ENCODE measurements at regions not wholly inside any gene's neighbourhood (a gene's known extent, or its start where the extent isn't known, plus 50 kb on each side); places are given as distances from the start of the nearest gene placed in this dataset.

DNA sequence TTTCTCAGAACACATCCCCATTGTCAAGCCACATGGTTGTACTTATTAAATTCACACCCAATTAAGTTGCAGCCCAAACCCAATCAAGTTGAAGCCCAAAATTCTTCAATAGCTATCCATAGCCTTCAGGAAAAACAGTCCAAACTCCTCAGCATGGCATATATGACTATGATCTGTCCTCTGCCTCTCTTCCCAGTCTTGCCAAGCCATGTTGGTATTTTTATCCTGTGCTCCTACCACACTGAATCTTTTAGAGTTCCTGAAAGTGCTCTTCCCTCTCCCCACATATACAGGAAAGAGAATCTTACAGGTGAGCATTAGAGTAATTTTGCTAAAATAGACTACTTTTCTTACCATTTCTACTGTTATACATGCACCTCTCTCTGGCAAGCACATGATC, 834.9 kb downstream of the RPS29 start:
- Histone ChIP-seq H3K9ac (ENCODE audit: low read depth in 1 of 2, low read length in 2 of 2) (no peak overlapping the region), H3K36me3 (ENCODE audit: control insufficient read depth in 4 of 4, insufficient read depth in 3 of 4, low read depth in 1 of 4, low read length in 3 of 4) (no peaks in the 10 kb centered on the region), H3K4me1 (ENCODE audit: control insufficient read depth in 4 of 4, insufficient read depth in 4 of 4, low read length in 3 of 4) (no peaks in the 10 kb centered on the region), H3K9me3 (ENCODE audit: control insufficient read depth in 4 of 4, low read length in 3 of 4) (no peaks in the 10 kb centered on the region), H3K4me3 (ENCODE audit: low read depth in 1 of 3, low read length in 3 of 3) (no peak overlapping the region), H3K27ac (ENCODE audit: low read depth in 1 of 2, low read length in 2 of 2) (no peak overlapping the region), H3K27me3 (ENCODE audit: control insufficient read depth in 4 of 4, insufficient read depth in 4 of 4, low read length in 3 of 4) (no peaks in the 10 kb centered on the region)
- TF ChIP-seq EGR1 (IDR thresholded peaks at IDR 0.05; ENCODE audit: low read depth in 2 of 2) = no peak
- TF ChIP-seq, protein P1, sequence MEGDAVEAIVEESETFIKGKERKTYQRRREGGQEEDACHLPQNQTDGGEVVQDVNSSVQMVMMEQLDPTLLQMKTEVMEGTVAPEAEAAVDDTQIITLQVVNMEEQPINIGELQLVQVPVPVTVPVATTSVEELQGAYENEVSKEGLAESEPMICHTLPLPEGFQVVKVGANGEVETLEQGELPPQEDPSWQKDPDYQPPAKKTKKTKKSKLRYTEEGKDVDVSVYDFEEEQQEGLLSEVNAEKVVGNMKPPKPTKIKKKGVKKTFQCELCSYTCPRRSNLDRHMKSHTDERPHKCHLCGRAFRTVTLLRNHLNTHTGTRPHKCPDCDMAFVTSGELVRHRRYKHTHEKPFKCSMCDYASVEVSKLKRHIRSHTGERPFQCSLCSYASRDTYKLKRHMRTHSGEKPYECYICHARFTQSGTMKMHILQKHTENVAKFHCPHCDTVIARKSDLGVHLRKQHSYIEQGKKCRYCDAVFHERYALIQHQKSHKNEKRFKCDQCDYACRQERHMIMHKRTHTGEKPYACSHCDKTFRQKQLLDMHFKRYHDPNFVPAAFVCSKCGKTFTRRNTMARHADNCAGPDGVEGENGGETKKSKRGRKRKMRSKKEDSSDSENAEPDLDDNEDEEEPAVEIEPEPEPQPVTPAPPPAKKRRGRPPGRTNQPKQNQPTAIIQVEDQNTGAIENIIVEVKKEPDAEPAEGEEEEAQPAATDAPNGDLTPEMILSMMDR (IDR thresholded peaks at IDR 0.05; ENCODE audit: low read depth, low read length, missing input control) = no peak
- no peak for TF ChIP-seq JUND (IDR thresholded peaks at IDR 0.05)
- no peak for TF ChIP-seq FOXA2 (IDR thresholded peaks at IDR 0.05)
- no peak for TF ChIP-seq RXRA (IDR thresholded peaks at IDR 0.05)
- no peak for TF ChIP-seq RAD21 (IDR thresholded peaks at IDR 0.05)
- TF ChIP-seq FOXA1 (IDR thresholded peaks at IDR 0.05) = no peak
- TF ChIP-seq HNF4A (conservative IDR thresholded peaks at IDR 0.05) = no peak
- no peak for TF ChIP-seq GABPA (IDR thresholded peaks at IDR 0.05 in 1 of 2, conservative IDR thresholded peaks at IDR 0.05 in 1 of 2)
- no peak for TF ChIP-seq SP1 (IDR thresholded peaks at IDR 0.05)
- TF ChIP-seq, protein P2, sequence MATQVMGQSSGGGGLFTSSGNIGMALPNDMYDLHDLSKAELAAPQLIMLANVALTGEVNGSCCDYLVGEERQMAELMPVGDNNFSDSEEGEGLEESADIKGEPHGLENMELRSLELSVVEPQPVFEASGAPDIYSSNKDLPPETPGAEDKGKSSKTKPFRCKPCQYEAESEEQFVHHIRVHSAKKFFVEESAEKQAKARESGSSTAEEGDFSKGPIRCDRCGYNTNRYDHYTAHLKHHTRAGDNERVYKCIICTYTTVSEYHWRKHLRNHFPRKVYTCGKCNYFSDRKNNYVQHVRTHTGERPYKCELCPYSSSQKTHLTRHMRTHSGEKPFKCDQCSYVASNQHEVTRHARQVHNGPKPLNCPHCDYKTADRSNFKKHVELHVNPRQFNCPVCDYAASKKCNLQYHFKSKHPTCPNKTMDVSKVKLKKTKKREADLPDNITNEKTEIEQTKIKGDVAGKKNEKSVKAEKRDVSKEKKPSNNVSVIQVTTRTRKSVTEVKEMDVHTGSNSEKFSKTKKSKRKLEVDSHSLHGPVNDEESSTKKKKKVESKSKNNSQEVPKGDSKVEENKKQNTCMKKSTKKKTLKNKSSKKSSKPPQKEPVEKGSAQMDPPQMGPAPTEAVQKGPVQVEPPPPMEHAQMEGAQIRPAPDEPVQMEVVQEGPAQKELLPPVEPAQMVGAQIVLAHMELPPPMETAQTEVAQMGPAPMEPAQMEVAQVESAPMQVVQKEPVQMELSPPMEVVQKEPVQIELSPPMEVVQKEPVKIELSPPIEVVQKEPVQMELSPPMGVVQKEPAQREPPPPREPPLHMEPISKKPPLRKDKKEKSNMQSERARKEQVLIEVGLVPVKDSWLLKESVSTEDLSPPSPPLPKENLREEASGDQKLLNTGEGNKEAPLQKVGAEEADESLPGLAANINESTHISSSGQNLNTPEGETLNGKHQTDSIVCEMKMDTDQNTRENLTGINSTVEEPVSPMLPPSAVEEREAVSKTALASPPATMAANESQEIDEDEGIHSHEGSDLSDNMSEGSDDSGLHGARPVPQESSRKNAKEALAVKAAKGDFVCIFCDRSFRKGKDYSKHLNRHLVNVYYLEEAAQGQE (IDR thresholded peaks at IDR 0.05) = no peak
- TF ChIP-seq, protein P3, sequence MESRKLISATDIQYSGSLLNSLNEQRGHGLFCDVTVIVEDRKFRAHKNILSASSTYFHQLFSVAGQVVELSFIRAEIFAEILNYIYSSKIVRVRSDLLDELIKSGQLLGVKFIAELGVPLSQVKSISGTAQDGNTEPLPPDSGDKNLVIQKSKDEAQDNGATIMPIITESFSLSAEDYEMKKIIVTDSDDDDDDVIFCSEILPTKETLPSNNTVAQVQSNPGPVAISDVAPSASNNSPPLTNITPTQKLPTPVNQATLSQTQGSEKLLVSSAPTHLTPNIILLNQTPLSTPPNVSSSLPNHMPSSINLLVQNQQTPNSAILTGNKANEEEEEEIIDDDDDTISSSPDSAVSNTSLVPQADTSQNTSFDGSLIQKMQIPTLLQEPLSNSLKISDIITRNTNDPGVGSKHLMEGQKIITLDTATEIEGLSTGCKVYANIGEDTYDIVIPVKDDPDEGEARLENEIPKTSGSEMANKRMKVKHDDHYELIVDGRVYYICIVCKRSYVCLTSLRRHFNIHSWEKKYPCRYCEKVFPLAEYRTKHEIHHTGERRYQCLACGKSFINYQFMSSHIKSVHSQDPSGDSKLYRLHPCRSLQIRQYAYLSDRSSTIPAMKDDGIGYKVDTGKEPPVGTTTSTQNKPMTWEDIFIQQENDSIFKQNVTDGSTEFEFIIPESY (IDR thresholded peaks at IDR 0.05) = no peak
- DNase-seq (ENCODE audit: low spot score) = no peak

DNA sequence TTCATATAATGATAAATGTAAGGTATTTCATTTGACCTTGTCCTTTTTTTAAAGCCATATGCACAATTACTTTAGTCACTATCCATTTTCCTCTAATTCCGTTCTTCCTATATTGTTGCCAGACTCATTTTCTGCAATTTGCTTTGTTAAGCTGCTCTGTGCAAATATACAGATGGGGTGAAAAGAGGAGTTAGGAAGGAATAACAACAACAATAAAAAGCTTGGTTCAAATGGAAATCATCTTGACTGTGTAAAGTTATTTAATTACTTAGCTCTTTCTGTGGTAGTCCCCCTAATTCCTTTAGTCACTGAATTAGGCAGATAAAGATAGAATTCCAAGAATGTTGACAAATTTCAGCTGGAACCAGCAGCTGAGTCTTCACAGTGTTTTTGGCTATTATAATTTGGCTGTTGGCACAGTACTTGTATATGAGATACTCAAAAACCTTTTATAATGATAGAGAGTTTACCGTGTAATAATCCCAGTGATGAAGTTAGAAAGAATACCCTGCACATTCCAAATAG, 838.0 kb downstream of the RPS29 start:
- 64% methylated on average over 2 of the region's 2 CpGs for WGBS
- H3K4me3 ChIP-seq (ENCODE audit: low read depth in 1 of 3, low read length in 3 of 3) = no peak overlapping the region
- H3K27me3 ChIP-seq (ENCODE audit: control insufficient read depth in 4 of 4, insufficient read depth in 4 of 4, low read length in 3 of 4) = no peaks in the 10 kb centered on the region
- no peak overlapping the region for H3K27ac ChIP-seq (ENCODE audit: low read depth in 1 of 2, low read length in 2 of 2)
- no peaks in the 10 kb centered on the region for H3K9me3 ChIP-seq (ENCODE audit: control insufficient read depth in 4 of 4, low read length in 3 of 4)
- DNase-seq (ENCODE audit: low spot score) = no peak
- no peaks in the 10 kb centered on the region for H3K36me3 ChIP-seq (ENCODE audit: control insufficient read depth in 4 of 4, insufficient read depth in 3 of 4, low read depth in 1 of 4, low read length in 3 of 4)
- H3K9ac ChIP-seq (ENCODE audit: low read depth in 1 of 2, low read length in 2 of 2) = no peak overlapping the region
- no peaks in the 10 kb centered on the region for H3K4me1 ChIP-seq (ENCODE audit: control insufficient read depth in 4 of 4, insufficient read depth in 4 of 4, low read length in 3 of 4)
- TF ChIP-seq, protein P4, sequence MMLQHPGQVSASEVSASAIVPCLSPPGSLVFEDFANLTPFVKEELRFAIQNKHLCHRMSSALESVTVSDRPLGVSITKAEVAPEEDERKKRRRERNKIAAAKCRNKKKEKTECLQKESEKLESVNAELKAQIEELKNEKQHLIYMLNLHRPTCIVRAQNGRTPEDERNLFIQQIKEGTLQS (IDR thresholded peaks at IDR 0.05) = no peak
- TF ChIP-seq HNF4A (conservative IDR thresholded peaks at IDR 0.05) (no peak), TAF1 (conservative IDR thresholded peaks at IDR 0.05) (no peak), RXRA (IDR thresholded peaks at IDR 0.05) (no peak), GABPA (IDR thresholded peaks at IDR 0.05 in 1 of 2, conservative IDR thresholded peaks at IDR 0.05 in 1 of 2) (no peak), JUND (IDR thresholded peaks at IDR 0.05) (no peak), NR2F2 (IDR thresholded peaks at IDR 0.05) (no peak), SP1 (IDR thresholded peaks at IDR 0.05) (no peak), FOXA2 (IDR thresholded peaks at IDR 0.05) (no peak)
- TF ChIP-seq, protein P3 (IDR thresholded peaks at IDR 0.05) = no peak
- TF ChIP-seq, protein P1 (IDR thresholded peaks at IDR 0.05; ENCODE audit: low read depth, low read length, missing input control) = no peak
- TF ChIP-seq, protein P2 (IDR thresholded peaks at IDR 0.05) = no peak
